NCI-H2107 (cell line): ENCODE measurements at regions not wholly inside any gene's neighbourhood (a gene's known extent, or its start where the extent isn't known, plus 50 kb on each side); places are given as distances from the start of the nearest gene placed in this dataset.
"Not testable (repeated sequence)": the region's sequence is repeated elsewhere in the genome, so short reads cannot be mapped to it uniquely, and the experiment has no call there.

Source experiments
- DNase-seq: peaks from one replicate; lab custom pipeline; 2025; lab: John Stamatoyannopoulos, UW

DNA sequence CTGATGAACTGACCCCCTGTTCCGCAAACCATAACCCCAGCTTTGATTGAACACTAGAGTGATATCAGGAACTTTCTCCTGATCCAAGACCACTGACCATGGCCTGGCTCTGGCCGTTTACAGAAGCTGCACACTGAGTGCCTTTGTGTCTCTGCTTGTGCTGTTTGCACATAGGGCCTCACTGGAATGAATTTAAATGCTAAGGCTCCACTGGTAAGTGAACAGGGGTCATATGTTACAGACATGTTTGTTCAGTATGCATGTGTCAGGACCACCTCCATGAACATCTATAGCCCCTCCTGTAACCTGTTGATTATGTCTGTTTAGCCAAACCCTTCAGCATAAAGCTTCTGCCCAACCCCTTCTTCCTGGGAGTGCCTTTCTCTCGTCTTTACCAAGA, 1239.8 kb downstream of the TMEM121 start:
- DNase-seq: no peak

- DNase-seq: not testable (repeated sequence)
These were observed 1240.3 kb downstream of the TMEM121 start for GRCh38 chr14:106766551-106767277.

DNA sequence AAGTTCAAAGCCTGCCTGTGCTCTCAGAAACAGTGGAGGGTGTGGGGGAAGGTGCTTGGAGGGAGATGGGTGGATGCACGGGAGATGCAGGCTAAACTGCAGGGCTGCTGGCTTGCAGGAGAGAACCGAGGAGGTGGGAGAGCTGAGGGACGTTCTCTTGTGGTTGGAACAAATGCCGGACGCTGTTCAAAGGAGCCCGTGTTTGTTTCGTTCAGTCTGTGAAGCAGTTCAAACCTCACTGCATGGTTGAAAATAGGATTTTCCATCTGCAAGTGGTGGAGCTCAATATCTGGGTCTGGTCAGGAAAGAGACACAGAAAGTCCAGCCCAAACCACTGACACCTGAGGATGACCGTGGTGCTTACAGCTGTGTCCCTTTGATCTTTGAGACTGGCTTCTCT, 1241.8 kb downstream of the TMEM121 start:
- not testable (repeated sequence) for DNase-seq

DNA sequence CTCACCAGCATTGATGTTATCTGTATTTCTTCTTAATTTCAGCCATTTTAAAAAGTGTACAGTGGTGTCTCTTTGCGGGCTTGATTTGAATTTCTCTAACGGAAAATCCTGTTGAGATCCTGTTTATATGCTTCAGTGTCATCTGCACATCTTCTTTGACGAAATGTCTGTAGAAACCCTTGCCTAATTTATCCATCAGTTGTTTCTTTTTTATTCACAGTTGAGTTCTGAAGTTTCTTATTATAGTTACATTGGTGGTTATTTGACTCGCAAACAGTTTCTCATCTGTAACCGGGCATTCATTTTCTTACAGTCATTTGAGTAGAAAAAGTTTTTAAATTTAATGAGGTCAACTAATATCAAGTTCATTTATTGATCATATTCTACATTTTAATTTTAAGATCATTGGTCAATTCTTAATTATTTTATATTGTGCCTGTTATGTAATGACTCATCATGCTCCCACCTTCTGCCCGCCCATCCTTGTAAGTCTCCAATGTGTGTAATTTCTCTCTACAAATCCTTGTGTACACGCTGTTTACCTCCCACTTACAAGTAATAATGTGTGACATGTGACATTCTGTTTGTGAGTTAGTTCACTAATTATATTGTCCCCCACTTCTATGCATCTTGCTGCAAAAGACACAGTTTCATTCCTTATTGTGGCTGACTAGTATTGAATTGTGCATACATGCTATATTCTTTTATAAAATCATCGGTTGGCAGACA, 1242.8 kb downstream of the TMEM121 start:
- DNase-seq: not testable (repeated sequence)

DNA sequence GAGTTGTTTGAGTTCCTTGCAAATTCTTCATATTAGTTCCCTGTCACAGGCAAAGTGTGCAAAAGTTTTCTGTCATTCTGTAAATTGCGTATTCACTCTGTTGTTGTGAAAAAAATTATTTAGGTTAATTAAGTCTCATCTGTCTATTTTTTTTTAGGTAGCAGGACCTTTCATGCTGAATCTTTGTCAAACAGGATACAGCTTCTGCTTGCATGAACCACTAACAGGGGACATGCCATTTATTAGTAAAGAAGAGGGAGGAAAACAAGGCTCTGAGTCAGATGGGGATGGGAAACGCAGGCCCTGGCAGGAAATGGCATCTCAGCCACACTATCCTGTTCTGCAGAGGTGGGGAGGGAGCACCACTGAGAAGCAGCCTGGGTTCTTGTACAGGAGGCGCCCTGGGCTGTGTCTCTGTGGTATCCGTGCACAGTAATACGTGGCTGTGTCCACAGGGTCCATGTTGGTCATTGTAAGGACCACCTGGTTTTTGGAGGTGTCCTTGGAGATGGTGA, 1243.8 kb downstream of the TMEM121 start:
- not testable (repeated sequence) for DNase-seq

GRCh38 chr14:106774889-106775480, 1248.6 kb downstream of the TMEM121 start:
- peak; percentile 75 for DNase-seq

DNA sequence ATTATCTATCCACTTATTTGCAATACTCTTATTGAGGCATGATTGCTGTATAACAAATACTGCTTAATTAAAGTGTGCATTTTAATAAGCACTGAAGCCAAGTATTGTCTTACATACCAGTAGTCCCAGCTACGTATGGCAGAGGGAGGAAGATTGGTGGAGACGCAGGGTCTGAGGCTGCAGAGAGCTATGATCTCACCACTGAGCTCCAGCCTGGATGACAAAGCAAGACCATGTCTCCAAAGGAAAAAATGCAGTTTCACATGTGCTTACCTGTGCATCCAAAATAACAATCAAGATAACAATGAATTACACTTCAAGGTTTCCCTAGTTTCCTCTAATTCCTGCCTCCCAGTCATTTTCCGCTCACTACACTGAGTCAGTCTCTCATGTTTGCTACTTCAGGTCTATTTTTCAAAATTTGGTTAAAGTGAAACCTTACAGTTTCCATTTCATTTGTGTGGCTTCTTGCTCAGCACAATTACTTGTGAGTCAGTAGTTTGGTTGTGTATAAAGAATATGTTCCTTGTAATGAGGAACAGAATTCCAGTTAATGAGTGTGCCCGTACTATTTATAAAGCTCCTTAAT, 1250.1 kb downstream of the TMEM121 start:
- no peak for DNase-seq

GRCh38 chr14:106778986-106779385, 1252.6 kb downstream of the TMEM121 start:
- DNase-seq: no peak

DNA sequence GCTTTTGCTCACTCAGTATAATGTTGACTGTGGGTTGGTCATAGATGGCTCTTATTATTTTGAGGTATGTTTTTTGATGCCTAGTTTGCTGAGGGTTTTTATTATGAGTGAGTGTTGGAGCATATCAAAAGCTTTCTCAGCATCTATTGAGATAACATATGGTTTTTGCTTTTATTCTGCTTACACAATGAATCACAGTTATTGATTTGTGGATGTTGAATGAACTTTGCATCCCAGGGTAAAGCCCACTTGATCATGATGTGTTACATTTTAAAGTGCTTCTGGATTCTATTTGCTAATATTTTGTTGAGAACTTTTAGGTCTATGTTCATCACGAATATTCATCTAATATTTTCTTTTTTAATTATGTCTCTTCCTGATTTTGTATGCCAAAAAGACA, 1260.3 kb downstream of the TMEM121 start:
- DNase-seq: no peak

GRCh38 chr14:106787626-106788025, 1261.2 kb downstream of the TMEM121 start:
- no peak for DNase-seq

GRCh38 chr14:106788534-106788933, 1262.2 kb downstream of the TMEM121 start:
- DNase-seq: no peak

- DNase-seq: no peak
These were observed 1262.9 kb downstream of the TMEM121 start for GRCh38 chr14:106789318-106789717.

DNA sequence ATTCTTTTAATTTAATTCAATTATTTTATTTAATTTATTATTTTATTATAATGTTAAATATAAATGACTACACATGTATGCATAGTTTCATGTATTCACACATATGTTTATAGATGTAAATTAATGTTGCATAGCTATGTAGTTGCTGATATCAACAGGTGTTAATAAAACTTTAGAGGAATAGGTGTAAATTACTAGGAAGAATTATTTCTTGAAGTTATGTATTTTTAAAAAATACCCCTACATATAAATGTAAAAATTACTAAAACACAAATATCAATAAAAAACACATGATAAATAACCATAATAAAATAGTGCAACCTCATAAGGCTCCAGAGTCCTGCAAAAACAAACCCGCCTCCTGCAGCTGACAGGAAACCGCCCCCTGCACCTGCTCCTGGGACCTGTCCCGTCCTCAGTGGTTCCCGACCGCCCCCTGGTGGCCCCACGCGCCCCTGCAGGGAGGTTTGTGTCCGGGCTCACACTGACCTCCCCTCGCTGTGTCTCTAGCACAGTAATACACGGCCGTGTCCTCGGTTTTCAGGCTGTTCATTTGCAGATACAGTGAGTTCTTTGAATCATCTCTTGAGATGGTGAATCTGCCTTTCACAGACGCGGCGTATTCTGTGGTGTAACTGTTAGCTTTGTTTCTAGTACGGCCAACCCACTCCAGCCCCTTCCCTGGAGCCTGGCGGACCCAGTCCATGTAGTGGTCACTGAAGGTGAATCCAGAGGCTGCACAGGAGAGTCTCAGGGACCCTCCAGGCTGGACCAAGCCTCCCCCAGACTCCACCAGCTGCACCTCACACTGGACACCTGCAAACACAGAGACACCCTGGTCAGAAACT, 1264.0 kb downstream of the TMEM121 start:
- DNase-seq: peak; percentile 80

- no peak for DNase-seq
These were observed 1266.2 kb downstream of the TMEM121 start for GRCh38 chr14:106792543-106792942.

DNA sequence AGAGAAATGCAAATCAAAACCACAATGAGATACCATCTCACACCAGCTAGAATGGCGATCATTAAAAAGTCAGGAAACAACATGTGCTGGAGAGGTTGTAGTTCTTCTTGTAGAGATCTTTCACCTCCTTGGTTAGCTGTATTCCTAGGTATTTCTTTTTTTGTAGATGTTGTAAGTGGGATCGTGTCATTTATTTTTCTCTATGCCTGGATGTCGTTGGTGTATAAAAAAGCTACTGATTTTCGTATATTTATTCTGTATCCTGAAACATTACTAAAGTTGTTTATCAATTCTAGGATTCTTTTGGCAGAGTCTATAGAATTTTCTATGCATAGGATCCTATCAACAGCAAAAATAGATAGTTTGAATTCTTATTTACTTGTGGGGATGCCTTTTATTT, 1271.8 kb downstream of the TMEM121 start:
- not testable (repeated sequence) for DNase-seq

- no peak for DNase-seq
These were observed 1276.3 kb downstream of the TMEM121 start for GRCh38 chr14:106802413-106803364.

DNA sequence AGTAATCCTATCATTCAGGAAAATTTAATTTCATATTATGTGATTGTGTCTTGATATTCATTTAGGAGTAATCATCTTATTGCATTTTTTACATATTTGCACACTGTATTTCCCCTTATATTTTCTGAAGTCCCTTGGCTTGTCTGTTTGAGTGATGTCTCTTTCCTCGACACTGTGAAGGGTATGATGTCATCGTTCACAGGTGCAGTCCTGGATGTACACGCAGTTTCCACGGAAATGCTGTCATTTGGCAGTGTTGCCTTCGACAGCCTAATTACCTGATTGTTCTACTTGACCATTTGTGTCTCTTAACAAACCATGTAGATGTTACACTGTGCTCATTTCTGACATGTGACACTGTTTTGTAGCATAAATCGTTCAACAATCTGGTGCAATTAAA, 1277.0 kb downstream of the TMEM121 start:
- DNase-seq: no peak

GRCh38 chr14:106807493-106807892, 1281.1 kb downstream of the TMEM121 start:
- no peak for DNase-seq

- no peak for DNase-seq
These were observed 1282.1 kb downstream of the TMEM121 start for GRCh38 chr14:106808458-106808857.

- no peak for DNase-seq
These were observed 1282.5 kb downstream of the TMEM121 start for GRCh38 chr14:106808907-106809306.
